Epithelial cell of prostate (primary cell): ENCODE measurements at regions not wholly inside any gene's neighbourhood (a gene's known extent, or its start where the extent isn't known, plus 50 kb on each side); places are given as distances from the start of the nearest gene placed in this dataset.

Source experiments
- DNase-seq: peaks from one replicate; pipeline ENCODE4 v3.0.0-alpha.2; 2011; ENCODE audit warnings: low read depth, low spot score
- H3K27ac ChIP-seq: fragments of 450-650 bp; 2 replicates; pipeline ENCODE4 v1.5.1; 2017; ENCODE audit warnings: mild to moderate bottlenecking

DNA sequence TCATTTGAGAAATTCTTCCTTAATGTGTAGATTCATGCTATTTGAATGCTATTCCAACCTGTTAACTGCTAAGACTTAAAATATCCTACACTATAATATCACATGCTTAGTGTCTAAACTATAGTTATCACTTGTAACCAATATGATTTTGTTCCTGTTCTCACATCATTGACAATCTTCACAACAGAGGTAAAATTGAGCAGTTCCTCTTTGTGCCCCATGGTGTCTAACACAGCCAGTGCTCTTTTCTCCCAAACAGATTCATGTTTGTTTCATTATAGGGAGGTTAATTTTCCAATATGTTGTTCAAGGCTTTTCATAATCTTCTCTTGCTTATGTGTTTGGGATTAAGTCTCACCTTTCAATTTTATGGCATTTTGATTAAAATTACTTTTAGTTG is 591.1 kb downstream of the ZPLD1 start:
- DNase-seq, result no peak
- no peak overlapping the region for H3K27ac ChIP-seq

DNA sequence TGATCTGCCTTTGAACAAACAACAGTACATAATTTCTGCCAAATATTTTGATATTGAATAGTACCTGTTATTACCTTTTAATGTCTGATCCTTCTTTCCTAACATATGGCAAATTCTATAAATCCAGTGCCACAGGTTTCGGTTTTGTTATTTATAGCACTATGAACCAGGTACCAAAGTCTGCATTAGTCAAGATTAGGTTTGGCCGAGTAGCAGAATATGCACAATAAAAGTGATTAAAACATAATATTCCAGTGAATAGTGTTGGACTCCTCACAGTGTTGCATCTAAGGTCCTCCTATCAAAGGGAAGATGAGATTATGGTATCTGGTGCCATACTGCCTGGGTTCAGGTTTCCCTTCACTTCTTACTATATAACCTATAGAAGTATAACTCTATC is 599.0 kb downstream of the ZPLD1 start:
- H3K27ac ChIP-seq, result no peak overlapping the region
- DNase-seq, result no peak

DNA sequence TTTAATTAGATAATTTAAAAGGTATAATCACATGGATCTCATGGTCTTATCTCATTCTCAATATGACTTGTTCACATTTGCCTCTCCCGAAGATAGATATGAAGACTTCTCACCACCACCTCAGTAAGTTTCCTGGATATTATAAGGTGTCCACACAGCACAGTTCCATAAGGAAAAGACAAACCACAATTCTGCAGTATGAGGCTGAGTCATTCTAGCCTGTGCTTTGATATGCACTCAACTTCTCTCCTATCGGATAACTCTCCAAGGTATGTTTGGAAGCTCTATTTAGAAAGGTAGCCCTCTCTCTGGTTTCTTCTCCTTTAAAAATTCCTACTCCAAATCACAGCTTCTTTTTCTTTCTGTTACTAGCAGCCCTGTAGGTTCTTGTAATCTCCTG is 612.8 kb downstream of the ZPLD1 start:
- no peak for DNase-seq
- no peak overlapping the region for H3K27ac ChIP-seq

DNA sequence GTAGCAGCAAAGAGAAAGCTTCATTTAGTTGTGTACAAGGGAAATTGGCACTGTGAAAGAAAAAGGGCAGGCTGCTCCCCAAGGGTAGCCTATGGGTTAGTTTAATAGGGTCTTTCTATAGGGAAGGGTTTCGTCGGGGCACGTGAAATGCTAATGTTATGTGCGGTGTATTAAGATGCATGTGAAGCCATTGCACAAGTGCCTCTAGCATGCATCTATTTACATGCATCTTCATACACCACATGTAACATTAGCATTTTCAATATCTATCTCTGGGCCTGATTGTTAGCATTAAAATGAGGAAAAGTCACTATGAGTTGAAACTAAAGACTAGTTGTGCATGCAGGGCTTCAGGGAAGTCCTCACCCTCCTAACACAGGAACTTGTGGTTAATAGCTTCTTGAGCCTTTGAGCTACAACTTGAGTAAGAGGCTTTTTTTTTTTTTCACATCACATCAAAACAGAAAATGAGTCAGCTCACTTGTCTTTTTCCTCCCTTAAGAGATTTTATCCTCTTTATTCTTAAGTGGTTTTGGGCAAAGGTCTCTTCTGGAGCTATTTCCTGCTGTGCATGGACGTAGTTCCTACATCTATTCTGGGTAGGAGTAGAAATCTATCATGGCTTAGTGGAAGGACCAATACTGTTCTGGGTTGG is 613.4 kb downstream of the ZPLD1 start:
- H3K27ac ChIP-seq, result no peak overlapping the region
- no peak for DNase-seq

- H3K27ac ChIP-seq, result no peak overlapping the region
- no peak for DNase-seq
These were observed 617.5 kb downstream of the ZPLD1 start for GRCh38 chr3:103052236-103052830.

DNA sequence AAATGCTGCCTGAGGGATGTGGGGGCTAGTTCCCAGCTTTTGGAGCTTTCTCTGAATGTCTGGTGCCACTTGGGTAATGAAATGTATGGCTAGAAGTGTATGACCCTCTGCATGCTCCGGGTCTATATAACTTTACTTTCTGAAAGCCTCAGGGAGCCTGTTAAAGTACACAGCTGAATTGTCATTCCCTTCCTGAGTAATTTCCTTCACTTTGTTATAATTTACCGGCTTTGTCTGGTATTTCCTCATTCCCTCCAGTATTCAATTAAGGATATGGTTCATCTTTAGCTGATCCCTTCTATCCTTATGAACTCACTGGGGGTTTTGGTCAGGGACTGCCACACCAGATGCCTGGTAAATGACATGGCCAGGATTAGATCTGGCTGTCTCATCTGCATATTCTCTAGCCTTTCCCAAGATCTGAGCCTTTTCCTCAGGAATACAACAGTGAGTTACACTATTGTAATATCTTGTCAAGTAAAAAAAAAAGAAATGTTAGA is 620.3 kb downstream of the ZPLD1 start:
- no peak overlapping the region for H3K27ac ChIP-seq
- DNase-seq, result no peak

GRCh38 chr3:103056542-103056941 is 621.7 kb downstream of the ZPLD1 start:
- H3K27ac ChIP-seq, result no peak overlapping the region
- DNase-seq, result no peak

- H3K27ac ChIP-seq, result no peak overlapping the region
- no peak for DNase-seq
These were observed 622.2 kb downstream of the ZPLD1 start for GRCh38 chr3:103057003-103057402.

GRCh38 chr3:103057487-103057886 is 622.7 kb downstream of the ZPLD1 start:
- H3K27ac ChIP-seq, result no peak overlapping the region
- no peak for DNase-seq

DNA sequence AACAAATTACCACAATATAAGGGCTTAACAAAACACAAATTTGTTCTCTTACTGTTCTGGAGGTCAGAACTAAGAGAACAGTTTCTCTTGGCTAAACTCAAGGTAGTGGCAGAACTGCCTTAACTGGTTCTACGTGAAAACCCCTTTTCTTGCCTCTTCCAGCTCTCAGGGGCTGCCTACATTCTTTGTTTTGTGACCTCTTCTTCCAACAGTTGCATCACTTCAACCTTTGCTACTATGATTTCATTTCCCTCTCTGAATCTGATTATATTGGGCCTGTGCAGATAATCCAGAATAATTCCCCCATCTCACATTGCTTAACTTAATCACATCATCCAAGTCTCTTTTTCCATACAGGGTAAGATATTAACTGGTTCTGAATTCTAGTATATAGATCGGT is 624.6 kb downstream of the ZPLD1 start:
- no peak for DNase-seq
- no peak overlapping the region for H3K27ac ChIP-seq

DNA sequence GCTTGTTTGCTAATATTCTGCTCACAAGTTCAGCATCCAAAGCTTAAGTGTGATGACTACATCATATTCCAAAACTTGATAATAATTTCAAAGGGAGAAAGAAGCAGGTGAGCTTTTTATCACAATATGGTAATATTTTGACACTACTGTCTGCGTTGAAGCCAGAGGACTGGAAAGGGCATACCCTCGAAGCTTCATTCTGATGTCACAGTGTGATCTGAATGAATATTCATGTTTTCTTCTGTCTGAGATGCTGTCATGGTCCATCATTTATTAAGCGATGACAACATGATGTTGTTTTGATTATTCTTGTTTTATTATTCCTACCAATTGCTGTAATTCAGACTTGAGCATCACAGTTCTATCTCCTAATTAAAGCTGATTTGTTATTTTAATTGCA is 625.4 kb downstream of the ZPLD1 start:
- no peak for DNase-seq

DNA sequence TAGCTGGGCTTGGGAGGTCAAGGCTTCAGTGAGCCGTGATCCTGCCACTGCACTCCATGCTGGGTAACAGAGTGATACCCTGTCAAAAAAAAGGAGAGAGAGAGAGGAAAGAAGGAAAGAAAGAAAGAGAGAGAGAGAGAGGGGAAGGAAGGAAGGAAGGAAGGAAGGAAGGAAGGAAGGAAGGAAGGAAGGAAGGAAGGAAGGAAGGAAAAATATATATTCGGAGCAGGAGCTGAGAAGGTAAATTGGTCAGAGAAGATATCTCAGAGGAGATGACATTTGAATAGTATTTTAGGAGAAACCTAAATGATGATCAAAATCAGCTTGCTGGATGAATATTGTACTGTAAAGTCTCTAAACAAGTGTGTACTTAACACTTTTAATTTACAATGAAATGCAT is 633.1 kb downstream of the ZPLD1 start:
- no peak for DNase-seq
- H3K27ac ChIP-seq, result no peak overlapping the region

More for the DNA sequence above, 625.4 kb downstream of the ZPLD1 start:
- no peak overlapping the region for H3K27ac ChIP-seq

GRCh38 chr3:103075282-103075681 is 640.5 kb downstream of the ZPLD1 start:
- DNase-seq, result no peak
- no peak overlapping the region for H3K27ac ChIP-seq

DNA sequence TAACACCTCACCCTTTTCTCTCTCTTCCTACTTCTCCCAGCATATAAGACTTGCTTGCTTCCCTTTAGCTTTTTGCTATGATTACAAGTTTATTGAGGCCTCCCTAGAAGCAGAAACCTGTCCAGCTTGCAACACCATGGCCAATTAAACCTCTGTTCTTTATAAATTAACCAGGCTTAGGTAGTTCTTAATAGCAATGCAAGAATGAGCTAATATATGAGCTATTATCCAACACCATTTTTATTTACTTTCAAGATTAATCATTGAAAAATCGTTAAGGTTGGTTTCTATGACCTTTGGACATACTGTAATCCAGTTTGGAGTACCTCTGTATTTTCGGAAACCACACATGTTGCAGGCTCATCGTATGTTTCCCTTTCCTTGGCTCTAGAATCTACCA is 643.1 kb downstream of the ZPLD1 start:
- H3K27ac ChIP-seq, result no peak overlapping the region
- DNase-seq, result no peak

DNA sequence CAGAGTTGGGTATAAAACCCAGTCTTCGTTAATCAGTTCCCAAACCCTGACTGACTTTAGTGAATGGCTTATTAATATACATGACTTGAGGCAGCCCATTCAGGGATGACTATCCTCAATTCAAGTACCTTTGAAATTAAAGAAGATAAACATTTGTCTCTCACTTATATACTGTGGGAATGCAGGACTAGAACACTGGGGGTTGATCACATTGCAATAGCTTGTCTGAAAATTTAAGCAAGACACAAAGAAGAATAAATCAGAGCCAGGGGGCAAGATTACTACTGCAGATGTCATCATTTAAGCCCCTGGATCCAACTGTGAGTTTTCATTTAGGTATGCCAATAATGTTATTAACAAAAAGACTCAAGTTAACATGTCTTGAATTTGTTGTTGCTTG is 647.7 kb downstream of the ZPLD1 start:
- H3K27ac ChIP-seq, result no peak overlapping the region
- DNase-seq, result no peak

- no peak for DNase-seq
- H3K27ac ChIP-seq, result no peak overlapping the region
These were observed 649.2 kb downstream of the ZPLD1 start for GRCh38 chr3:103083848-103084631.

GRCh38 chr3:103085465-103085864 is 650.6 kb downstream of the ZPLD1 start:
- no peak overlapping the region for H3K27ac ChIP-seq
- DNase-seq, result no peak

DNA sequence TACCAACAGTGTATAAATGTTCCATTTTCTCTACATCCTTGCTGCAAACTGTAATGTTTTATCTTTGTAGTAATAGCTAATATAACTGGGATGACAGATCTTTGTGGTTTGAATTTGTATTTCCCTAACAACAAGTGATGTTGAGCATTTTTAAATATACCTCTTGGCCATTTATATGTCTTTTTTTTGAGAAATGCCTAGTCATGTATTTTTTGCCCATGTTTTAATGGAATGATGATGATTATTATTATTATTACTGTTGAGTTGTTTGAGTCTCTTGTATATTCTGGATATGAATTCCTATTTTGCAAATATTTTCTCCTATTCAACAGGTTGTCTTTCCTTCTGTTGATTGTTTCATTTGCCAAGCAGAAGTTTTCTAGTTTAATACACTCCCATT is 654.9 kb downstream of the ZPLD1 start:
- H3K27ac ChIP-seq, result no peak overlapping the region
- DNase-seq, result no peak

GRCh38 chr3:103105206-103105605 is 670.4 kb downstream of the ZPLD1 start:
- no peak overlapping the region for H3K27ac ChIP-seq
- DNase-seq, result no peak

- no peak overlapping the region for H3K27ac ChIP-seq
- DNase-seq, result no peak
These were observed 677.5 kb downstream of the ZPLD1 start for GRCh38 chr3:103112273-103112672.

GRCh38 chr3:103126115-103126514 is 691.3 kb downstream of the ZPLD1 start:
- no peak overlapping the region for H3K27ac ChIP-seq
- no peak for DNase-seq
